RWPE1 (cell line): ENCODE measurements at regions not wholly inside any gene's neighbourhood (a gene's known extent, or its start where the extent isn't known, plus 50 kb on each side); places are given as distances from the start of the nearest gene placed in this dataset.

Source experiments
- CTCF ChIA-PET: fragments of 350-600 bp; sonication (Branson Sonifier 250); formaldehyde crosslinking; extraction: SDS; loops from one replicate; lab custom pipeline; 2021; lab: Yijun Ruan, JAX
- POLR2A ChIA-PET: fragments of 400-600 bp; formaldehyde crosslinking; extraction: SDS; loops from one replicate; lab custom pipeline; 2020; ENCODE audit warnings: antibody characterized with exemption; ENCODE audit not compliant: low non-redundant PET; lab: Yijun Ruan, JAX
- DNase-seq: peaks from one replicate; pipeline ENCODE4 v3.0.0; 2012; ENCODE audit warnings: low spot score
- H3K27ac ChIP-seq: fragments of 450-650 bp; 2 replicates; pipeline ENCODE4 v1.5.1; 2017
- CTCF ChIP-seq: fragments of 450-650 bp; conservative IDR thresholded peaks from 2 replicates; pipeline ENCODE4 v1.5.1; 2017; ENCODE audit warnings: low read depth, mild to moderate bottlenecking

- CTCF ChIA-PET: no interaction called here
- POLR2A ChIA-PET: no interaction called here
Observed at GRCh38 chr7:94834359-94834758, 73.0 kb upstream of the PPP1R9A start.

GRCh38 chr7:94838717-94839116, 68.7 kb upstream of the PPP1R9A start:
- TF ChIP-seq CTCF: no peak
- ChIA-PET CTCF (no interaction called here), POLR2A (no interaction called here)
- no peak for DNase-seq
- H3K27ac ChIP-seq: no peak overlapping the region

More at GRCh38 chr7:94834359-94834758, 73.0 kb upstream of the PPP1R9A start:
- no peak for TF ChIP-seq CTCF
- DNase-seq: no peak
- H3K27ac ChIP-seq: no peak overlapping the region

- ChIA-PET POLR2A (no interaction called here), CTCF (no interaction called here)
Observed at GRCh38 chr7:94843553-94843952, 63.8 kb upstream of the PPP1R9A start.

GRCh38 chr7:94848531-94848930, 58.9 kb upstream of the PPP1R9A start:
- ChIA-PET POLR2A (no interaction called here), CTCF (no interaction called here)
- no peak for DNase-seq
- no peak for TF ChIP-seq CTCF
- no peak overlapping the region for H3K27ac ChIP-seq

More at GRCh38 chr7:94843553-94843952, 63.8 kb upstream of the PPP1R9A start:
- DNase-seq: no peak
- no peak for TF ChIP-seq CTCF
- H3K27ac ChIP-seq: no peak overlapping the region

GRCh38 chr7:94848992-94849576, 58.3 kb upstream of the PPP1R9A start:
- no peak for DNase-seq
- POLR2A ChIA-PET: no interaction called here
- TF ChIP-seq CTCF: no peak
- H3K27ac ChIP-seq: no peak overlapping the region
- CTCF ChIA-PET: no interaction called here

GRCh38 chr7:94849636-94850208, 57.7 kb upstream of the PPP1R9A start:
- H3K27ac ChIP-seq: no peak overlapping the region
- ChIA-PET CTCF (no interaction called here), POLR2A (no interaction called here)
- TF ChIP-seq CTCF: no peak
- DNase-seq: no peak
